ENCODE measurements at regions not wholly inside any gene's neighbourhood (a gene's known extent, or its start where the extent isn't known, plus 50 kb on each side); places are given as distances from the start of the nearest gene placed in this dataset.

- H3K9me3 ChIP-seq: no peaks in the 10 kb centered on the region
- TF ChIP-seq CTCF (IDR thresholded peaks at IDR 0.05) (no peak), POLR2AphosphoS5 (IDR thresholded peaks at IDR 0.05) (no peak), POLR2A (IDR thresholded peaks at IDR 0.05) (no peak)
- no peak overlapping the region for H3K4me3 ChIP-seq
- no peaks in the 10 kb centered on the region for H3K36me3 ChIP-seq
- intact Hi-C loops (cut with DNase I; ENCODE audit: low total_unique reads): loop anchor here (2.0 kb wide), 1 partner anchor 63 kb away; no protein-coding TSS in a partner anchor
- H3K4me1 ChIP-seq: peaks cover 0 to 9% of the 10 kb centered on the region in 2 donors
- peaks cover 0 to 3% of the 10 kb centered on the region in 2 donors for H3K27me3 ChIP-seq
- peak overlapping the region; percentile 79 to 88 for H3K27ac ChIP-seq
- DNase-seq (ENCODE audit: low spot score in 2 of 2): no peak
Measured at GRCh38 chr6:167682125-167682524, 144.6 kb upstream of the AFDN start.

DNA sequence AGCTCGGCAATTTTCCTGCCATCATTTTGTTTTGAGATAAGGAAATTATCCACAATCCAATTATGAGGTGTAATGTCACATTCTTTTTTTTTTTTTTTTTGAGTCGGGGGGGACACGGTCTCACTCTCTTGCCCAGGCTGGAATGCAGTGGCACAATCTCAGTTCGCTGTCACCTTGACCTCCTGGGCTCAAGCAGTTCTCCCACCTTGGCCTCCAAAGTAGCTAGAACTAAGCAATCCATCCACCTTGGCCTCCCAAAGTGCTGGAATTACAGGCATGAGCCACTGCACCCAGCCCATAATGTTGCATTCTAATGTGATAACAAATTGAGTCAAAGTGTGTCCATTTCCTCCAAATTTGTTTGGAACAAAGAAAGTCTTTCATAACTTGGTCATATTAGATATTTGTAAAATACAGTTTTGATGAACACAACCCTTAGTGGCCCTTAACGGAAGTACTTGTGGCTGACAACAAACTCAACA, 144.1 kb upstream of the AFDN start:
- intact Hi-C loops (cut with DNase I; ENCODE audit: low total_unique reads): loop anchor here (2.0 kb wide), 1 partner anchor 62 kb away; no protein-coding TSS in a partner anchor
- no peaks in the 10 kb centered on the region for H3K36me3 ChIP-seq
- peaks cover 0 to 3% of the 10 kb centered on the region in 2 donors for H3K27me3 ChIP-seq
- TF ChIP-seq POLR2AphosphoS5 (IDR thresholded peaks at IDR 0.05) (no peak), CTCF (IDR thresholded peaks at IDR 0.05) (peak in 1 of 3 donors; percentile 31), POLR2A (IDR thresholded peaks at IDR 0.05) (no peak)
- no peak overlapping the region for H3K4me3 ChIP-seq
- H3K4me1 ChIP-seq: peaks cover 0 to 9% of the 10 kb centered on the region in 2 donors
- H3K27ac ChIP-seq: peak overlapping the region; percentile 79 to 88
- DNase-seq (ENCODE audit: low spot score in 2 of 2): no peak
- no peaks in the 10 kb centered on the region for H3K9me3 ChIP-seq

DNA sequence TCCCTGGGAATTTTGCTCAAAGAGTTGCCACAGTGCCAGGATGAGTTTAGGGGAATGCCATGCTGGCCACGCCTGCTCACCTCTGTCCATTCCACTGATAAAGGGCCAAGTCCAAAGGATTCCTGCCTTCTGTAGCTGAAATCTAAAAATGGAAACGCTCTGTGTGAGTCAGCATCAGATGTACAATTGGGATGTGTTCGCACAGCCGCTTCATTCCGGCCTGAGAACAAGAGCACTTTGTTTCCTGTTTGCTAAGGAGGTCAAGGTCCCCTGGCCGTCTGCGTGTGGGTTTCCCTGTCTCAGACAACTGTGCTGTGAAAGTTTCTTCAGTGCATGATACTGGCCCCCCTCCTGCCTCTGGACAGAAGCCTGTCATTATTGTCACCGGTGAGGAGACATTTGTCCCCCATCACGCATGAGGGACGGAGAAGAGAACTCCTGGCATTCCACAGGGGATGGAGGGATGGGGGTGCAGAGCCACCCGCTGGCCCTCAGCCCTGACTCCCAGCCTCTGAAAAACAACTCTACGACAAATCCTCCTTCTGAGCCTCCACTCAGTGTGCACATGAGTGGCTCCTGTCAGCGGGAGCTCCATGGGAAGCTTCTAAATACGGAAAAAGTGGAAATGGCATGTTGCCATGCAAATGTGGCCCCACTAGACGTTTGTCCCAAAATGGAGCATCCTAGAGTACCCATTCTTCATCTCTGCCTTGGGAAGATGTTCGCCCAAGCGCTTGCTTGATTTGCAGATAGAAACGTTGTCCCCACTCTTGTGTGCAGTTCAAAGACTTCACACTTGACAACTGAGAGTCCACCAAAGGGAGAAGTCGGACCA, 143.5 kb upstream of the AFDN start:
- peak overlapping the region; percentile 79 to 88 for H3K27ac ChIP-seq
- TF ChIP-seq CTCF (IDR thresholded peaks at IDR 0.05) (no peak), POLR2AphosphoS5 (IDR thresholded peaks at IDR 0.05) (peak in 2 of 3 donors; percentile 8 to 56)
- no peaks in the 10 kb centered on the region for H3K36me3 ChIP-seq

DNA sequence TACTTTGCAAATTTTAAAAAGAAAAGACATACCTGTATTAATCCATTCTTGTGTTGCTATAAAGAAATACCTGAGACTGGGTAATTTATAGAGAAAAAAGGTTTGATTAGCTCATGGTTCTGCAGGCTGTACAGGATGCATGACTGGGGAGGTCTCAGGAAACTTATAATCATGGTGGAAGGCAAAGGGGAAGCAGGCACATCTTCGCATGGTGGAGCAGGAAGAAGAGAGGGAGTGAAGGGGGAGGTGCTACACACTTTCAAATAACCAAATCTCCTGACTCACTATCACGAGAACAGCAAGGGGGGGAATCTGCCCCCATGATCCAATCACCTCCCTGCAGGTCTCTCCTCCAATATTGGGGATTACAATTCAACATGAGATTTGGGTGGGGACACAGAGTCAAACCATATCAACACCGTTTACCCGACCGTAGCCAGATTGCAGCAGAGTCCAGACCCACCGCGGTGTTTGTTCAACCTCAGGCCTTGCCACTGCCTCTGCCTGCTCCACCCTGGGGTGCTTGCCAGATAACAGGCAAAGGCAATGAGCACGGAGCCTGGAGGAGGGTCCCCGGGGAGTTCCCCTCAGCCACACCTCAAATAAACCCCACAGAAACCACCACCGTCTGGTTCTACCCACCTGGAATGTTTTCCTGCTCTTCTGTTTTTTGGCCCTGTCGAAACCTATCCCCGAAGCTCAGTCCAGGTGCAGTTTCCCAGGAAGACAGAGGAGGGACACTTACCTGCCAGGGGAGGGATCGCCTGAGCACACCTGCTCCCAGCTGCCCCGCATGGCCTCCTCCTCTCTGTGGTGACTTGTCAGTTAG, 142.2 kb upstream of the AFDN start:
- intact Hi-C loops (cut with DNase I; ENCODE audit: low total_unique reads): no loop called here
- Histone ChIP-seq H3K36me3 (no peaks in the 10 kb centered on the region), H3K9me3 (no peaks in the 10 kb centered on the region), H3K4me1 (no peaks in the 10 kb centered on the region), H3K4me3 (no peak overlapping the region), H3K27me3 (no peaks in the 10 kb centered on the region), H3K27ac (peak overlapping the region; percentile 2 to 34)
- no peak for DNase-seq (ENCODE audit: low spot score in 2 of 2)
- TF ChIP-seq CTCF (IDR thresholded peaks at IDR 0.05) (peak in 1 of 3 donors; percentile 13), POLR2A (IDR thresholded peaks at IDR 0.05) (no peak), POLR2AphosphoS5 (IDR thresholded peaks at IDR 0.05) (no peak)

More for the DNA sequence above, 143.5 kb upstream of the AFDN start:
- Histone ChIP-seq H3K4me3 (no peak overlapping the region), H3K4me1 (peaks cover 0 to 9% of the 10 kb centered on the region in 2 donors), H3K9me3 (no peaks in the 10 kb centered on the region), H3K27me3 (peaks cover 0 to 2% of the 10 kb centered on the region in 2 donors)
- DNase-seq (ENCODE audit: low spot score in 2 of 2): peak in 1 of 2 donors; percentile 81
- intact Hi-C loops (cut with DNase I; ENCODE audit: low total_unique reads): loop anchor here (2.0 kb wide), 1 partner anchor 62 kb away; no protein-coding TSS in a partner anchor
